Islet of Langerhans (tissue), 1 donor: ENCODE measurements at regions not wholly inside any gene's neighbourhood (a gene's known extent, or its start where the extent isn't known, plus 50 kb on each side); places are given as distances from the start of the nearest gene placed in this dataset.
"Not testable (repeated sequence)": the region's sequence is repeated elsewhere in the genome, so short reads cannot be mapped to it uniquely, and the experiment has no call there.

Experiments
- FAIRE-seq: peaks from one replicate; lab custom pipeline; 2011; peaks lifted over from hg19 to GRCh38; lab: Jason Lieb, UNC

DNA sequence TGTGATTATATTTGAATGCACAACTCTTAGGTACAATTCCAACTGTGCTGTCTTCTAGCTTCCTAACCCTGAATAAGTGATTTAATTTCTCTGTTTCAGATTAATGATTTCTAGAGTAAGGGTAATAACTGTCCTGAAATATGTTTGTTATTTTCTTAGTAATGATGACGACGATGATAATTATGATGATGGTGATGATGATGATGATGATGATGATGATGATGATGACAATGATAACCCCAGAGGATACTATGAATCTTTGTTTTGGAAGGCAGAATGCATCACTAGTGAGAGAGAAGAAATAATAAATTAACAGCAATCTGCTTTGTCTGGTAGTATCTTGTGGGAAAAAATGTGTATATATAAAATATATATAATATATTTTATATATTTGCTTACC is 317.1 kb upstream of the CDH8 start:
- FAIRE-seq, result no peak

DNA sequence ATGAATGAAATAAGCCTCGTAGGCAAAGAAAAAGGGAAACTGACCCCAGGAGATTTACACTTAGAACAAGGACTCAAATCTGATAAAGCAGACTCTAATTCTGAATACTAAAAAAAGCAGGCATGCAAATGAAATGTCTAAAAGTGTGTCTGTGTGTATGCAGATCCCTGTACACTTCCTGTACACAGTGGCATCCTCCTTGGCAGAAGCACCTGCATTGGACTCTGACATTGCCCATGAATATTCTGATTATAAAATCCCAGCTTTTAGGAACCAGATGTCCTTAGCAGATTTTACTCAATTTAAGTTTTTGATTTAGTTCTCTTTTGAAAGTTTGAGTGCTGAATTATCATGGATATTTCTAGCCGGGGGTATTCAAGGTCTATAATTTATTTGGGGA is 306.0 kb upstream of the CDH8 start:
- no peak for FAIRE-seq

DNA sequence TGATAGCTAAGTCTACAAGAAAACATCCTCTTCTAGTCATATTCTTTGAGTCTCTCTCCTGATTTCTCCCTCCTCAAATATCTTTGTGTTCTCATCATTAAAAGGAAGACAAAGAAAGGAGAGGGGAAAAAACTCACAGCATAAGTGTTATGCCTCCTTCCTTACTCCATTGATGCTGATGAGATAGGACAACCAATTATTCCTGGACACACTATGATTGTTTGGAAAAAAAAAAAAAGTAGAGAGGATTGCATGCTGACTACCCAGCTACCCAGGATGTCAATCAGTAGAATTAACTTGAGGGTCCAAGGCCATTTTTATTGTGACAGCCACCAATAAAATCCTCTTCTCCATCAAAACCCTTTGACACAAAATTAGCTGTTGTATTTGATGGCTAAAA is 299.1 kb upstream of the CDH8 start:
- FAIRE-seq, result no peak

DNA sequence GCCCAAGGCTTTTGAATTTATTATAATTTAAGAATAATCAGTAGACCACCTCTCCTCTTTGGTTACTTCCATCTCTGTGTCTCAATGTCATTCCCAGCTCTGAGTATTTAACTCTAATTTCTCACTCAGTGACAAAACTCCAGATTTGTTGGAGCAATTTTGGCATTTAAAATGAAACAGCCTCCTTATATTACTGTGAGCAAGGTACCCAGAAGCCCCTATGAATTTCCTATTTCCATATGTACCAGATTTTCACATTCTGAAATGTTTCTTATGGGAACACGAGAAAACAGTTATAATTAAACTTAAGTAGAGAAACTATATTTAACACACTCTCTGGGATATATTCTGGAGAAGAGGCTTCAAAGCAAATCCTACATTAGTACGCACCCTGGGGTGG is 285.4 kb upstream of the CDH8 start:
- FAIRE-seq, result no peak

DNA sequence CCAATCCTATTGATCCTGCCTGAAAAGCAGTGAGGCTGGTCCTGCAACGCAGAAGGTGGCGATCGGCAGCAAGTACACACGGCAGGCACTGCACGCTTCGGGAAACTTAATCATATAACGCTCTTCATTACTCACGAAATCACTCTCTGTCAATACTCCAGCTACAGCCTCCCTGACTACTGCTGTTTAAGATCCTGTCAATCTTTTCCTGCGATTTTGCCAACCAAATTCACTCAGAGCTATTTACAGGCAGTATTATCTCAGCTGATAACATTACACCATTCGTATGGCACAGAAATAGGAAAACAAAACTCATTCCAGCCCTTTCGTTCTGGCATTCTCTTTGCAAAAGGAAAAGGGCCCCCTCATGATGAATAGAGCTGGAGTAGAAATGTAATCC is 262.4 kb upstream of the CDH8 start:
- FAIRE-seq, result no peak

DNA sequence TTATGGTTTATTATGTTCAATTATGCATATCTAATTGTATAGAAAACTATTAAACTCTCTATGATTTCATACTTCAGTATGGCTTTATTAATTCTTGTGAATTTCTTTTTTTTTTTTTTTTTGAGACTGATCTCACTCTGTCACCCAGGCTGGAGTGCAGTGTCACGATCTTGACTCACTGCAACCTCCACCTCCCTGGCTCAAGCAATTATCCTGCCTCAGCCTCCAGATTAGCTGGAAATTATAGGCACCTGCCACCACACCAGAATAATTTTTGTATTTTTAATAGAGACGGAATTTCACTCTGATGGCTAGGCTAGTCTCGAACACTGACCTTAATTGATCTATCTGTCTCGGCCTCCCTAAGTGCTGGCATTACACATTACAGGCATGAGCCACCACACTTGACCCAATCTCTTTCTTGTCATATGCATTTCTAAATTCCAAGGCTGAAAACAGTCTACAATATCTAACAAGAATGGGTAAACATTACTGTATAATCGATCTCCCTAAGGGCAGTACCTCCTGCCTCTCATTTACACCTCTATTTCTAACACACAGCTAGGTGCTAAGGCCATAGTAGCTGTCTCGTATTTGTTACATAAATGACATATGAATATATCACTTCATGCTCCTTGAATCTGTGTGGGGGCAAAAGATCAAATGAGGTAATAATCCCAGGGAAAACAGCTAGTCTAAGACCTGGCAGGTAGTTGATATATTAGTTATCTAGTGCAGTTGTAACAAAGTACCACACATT is 258.2 kb upstream of the CDH8 start:
- no peak for FAIRE-seq

DNA sequence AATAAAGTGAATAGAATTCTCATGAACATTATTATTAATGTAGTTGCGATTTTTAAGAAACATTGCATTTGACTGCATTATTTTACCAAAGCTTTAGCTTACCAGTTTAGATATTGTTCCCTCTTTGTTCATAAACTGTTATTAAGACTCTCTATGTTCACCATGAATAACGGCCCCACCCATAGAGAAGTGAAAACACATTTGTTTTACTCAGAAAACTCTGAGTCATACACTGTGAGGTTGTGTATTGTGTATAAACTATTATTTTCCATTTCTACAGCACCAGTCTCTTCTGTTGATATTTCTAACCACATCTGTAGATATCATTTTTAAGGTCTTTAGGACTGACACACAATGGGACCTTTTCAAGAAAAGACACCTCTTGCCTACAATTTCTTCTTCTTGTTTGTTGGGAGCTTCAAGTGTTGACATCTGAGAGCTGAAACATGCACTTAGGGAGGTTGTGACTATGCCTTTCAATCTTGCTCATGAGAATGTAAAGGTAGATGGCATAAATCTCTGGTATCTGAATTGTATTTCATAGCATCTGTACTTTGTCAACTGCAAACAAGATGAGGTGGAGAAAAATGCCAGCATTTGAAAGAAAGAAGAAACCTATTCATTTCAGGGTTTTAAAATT is 252.9 kb upstream of the CDH8 start:
- no peak for FAIRE-seq

DNA sequence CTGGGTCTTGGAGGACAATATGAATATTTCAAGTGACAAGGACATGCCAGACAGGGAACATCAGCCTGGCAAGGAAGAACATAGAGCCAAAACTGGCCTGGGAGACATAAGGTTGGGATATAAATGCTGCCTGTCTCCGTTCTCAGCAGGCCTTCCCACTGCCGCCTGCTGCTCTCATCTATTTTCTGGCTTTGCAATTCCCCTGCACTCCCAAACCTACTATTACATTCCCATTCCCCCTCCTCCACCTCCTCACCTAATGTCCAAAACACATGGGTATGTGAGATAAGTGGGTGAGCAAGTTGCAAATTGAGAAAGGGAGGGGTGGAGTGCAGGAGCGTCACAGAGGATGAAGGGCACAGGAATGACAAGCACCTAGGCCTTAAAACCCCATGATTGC is 244.3 kb upstream of the CDH8 start:
- FAIRE-seq, result no peak

DNA sequence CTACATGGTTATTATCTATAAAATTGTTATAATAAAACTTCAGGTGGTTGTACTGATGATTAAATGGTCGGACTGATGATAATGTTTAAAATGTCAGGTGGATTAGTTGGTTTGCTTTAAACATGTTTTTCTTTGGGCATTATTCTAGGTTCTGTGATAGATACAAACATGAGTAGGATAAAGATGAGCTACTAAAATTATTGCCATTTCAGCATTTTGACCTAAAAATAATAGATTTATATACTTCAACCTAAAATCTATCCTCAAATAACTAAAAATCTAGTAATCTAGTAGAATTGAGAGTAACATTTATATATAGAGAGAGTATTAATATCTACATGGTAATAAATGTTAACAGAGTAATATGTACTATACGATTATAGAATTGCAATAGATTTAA is 241.7 kb upstream of the CDH8 start:
- FAIRE-seq, result no peak

DNA sequence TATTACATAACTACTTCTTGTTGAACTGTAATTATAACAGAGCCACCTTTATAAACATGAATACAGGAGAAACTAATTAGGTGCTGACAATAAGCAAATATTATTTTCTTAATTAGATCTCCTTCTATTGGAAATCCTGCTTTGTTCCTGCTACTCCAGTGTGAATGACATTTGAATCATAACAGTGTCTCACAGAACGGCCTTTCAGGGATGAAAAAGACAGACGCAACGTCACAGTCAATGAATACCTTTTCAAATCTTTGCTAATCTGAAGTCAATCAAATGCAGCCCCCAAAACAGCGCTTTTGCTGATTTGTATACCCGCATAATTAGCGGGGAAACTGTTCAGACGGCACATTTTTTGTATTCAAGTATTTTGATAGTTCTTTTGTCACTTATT is 240.4 kb upstream of the CDH8 start:
- no peak for FAIRE-seq

DNA sequence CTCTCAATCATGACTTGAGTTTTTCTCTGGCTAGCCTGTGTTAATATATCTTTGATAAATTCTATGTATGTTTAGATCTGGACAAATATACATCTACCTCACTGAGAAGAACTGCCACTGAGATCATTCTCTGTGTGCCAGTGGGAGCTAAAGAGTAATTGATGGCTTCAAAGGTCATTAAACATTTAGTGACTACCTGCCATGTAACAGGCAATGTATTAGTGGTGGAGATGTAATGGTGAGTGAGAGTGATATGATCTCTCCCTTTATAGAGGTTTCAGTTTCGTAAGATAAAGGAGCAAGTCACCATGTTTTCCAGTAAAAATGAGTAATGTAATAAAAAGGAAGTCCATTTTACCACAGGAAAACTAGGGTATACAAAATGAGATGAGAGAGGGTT is 235.8 kb upstream of the CDH8 start:
- no peak for FAIRE-seq

DNA sequence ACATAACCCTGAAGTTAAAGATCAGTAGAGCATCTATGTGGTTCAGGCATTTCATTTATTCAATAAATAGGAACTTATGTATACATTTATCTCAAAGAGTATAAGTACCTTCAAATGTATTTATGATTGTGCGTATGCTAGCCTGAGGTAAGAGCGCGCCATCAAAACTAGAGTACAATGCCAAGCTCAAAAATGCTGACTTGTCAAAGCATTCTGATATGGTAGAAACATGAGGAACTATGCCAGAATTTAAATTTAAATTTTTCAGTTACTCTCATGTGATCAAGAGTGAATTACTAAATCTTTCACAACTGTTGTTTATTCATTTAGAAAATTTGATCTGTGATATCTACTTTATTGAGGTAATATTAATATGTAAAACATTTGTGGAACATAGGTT is 225.5 kb upstream of the CDH8 start:
- no peak for FAIRE-seq

DNA sequence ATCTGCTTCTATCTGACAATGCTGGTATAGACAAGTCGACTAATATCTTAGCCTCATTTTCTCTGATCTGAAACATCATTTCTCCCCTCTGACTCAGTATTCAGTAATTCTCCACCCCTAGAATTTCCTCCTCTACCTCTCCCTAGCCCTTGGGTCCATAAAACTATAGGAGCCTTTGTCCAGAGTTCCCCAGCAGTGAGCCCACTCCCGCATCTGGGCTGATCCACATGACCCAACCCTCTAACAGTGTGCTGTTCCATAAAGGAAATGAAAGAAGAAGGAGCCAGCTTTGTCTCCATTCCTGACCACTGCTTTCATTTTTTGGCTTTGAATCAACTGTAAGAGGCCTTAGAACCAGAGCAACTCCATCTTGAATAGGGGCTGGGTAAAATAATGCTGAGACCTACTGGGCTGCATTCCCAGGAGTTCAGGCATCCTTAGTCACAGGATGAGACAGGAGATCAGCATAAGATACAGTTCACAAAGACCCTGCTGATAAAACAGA is 222.7 kb upstream of the CDH8 start:
- FAIRE-seq, result not testable (repeated sequence)

DNA sequence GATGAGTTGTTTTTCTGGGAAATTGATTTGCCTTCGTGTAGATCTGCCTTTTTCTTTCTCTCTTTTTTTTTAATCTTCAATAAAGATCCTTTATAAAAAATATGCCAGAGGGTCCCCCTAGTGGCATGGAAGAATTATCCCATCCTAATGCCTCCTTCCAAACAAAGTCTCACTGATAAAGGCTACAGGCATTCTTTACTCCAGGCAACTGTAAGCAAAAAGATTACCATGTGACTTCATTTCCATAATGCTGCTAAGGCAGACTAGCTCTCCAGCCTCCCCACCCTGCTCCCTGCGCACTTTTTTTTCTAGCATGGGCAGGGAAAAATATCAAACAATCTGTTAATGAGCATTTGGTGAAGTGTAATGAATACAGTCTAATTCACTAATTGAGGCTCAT is 220.2 kb upstream of the CDH8 start:
- FAIRE-seq, result no peak

DNA sequence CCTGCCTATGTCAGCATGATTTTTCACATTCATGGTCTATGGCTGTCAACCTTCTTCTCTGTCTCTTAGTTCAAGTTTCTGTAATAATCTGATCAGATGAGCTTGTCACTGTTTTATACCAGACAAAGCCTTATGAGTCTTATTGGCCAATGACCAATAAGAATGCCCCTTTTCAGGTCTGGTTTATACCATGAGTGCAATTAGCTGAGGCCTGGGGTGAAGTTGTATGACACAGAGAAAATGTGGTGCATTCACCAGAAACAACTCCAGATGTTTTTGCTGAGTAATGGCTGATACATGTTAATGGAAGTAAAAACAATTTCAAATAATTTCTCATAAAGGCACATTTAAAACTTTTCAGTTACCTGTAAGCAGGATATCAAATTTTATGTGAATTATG is 218.6 kb upstream of the CDH8 start:
- no peak for FAIRE-seq

DNA sequence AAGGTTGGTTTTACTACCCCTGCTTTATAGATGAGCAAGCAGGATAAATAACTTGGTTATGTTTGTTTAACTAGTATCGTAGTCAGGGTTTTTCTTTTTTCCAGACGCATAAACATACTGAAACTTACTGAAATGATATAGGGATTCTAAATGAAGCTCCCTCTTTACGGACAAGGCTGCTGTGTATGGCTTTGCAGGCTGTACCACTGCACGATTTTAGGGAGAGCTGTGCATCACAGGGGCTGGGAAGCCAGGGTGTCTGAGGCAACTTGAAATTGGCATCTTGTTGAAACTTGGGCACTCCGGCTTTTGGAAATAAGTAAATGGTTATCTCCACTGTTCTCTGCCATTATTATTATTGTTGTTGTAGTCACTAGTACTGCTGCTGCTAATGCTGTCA is 218.1 kb upstream of the CDH8 start:
- FAIRE-seq, result no peak

DNA sequence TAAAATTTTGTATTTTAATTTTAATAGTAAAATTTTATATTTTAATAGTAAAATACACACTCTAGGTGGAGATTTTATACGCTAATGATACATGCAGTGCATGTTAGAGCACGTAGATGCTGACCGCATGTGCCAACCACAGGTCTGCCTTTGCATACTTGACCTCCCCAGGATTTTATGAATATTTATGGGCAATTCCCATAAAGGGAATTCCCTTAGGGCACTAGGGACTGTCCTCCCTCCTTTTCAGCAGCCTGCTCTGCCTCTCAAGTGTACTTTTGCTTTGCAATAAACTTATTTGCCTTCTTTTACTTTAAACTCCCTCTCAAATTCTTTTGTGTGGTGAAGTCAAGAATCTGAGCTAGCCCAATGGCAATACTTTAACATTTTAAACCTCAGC is 217.7 kb upstream of the CDH8 start:
- no peak for FAIRE-seq

DNA sequence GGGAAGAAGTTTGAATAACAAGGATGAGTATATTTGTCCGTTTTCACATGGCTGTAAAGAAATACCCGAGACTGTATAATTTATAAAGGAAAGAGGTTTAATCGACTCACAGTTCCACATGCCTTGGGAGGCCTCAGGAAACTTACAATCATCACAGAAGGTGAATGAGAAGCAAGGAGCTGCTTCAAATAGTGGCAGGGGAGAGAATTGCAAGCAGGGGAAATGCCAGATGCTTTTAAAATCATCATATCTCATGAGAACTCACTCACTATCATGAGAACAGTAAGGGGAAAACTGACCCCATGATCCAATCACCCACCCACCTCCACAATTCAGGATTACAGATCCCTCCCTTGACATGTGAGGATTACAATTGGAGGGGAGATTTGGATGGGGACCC is 212.8 kb upstream of the CDH8 start:
- no peak for FAIRE-seq

DNA sequence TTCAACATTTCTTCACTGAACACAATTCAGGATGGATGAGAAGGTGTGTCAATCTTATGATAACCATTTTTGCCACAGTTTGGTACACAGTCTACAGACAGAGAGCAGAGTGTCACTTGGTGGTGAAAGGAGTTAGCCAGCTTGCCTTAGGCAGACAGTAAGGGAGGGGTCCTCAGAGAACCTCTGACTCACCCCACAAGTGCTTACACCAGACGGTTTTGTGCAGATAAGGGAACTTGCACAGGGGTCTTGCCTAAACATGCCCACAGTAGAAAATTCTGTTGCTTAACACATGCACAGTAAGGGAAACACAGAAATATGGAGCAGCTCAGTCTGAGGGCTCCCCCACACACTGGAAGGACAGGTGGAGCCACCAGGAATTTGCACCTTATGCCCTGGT is 204.5 kb upstream of the CDH8 start:
- no peak for FAIRE-seq

DNA sequence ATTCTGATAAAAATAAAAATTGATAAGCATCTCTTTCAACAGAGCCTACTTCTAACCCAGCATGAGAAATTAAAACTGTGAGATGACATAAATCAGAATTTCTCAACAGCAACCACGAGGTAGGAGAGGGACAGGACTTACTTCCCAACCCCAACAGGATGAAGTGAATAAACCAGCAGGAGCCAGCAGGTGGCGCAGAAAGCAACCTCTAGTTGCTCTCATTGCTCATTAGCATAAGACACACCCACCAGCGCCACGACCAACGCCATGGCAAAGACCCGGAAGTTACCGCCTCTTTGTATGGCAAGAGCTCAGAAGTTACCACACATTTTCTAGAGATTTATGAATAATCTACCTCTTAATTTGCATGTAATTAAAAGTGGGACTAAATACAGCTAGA is 189.4 kb upstream of the CDH8 start:
- no peak for FAIRE-seq

DNA sequence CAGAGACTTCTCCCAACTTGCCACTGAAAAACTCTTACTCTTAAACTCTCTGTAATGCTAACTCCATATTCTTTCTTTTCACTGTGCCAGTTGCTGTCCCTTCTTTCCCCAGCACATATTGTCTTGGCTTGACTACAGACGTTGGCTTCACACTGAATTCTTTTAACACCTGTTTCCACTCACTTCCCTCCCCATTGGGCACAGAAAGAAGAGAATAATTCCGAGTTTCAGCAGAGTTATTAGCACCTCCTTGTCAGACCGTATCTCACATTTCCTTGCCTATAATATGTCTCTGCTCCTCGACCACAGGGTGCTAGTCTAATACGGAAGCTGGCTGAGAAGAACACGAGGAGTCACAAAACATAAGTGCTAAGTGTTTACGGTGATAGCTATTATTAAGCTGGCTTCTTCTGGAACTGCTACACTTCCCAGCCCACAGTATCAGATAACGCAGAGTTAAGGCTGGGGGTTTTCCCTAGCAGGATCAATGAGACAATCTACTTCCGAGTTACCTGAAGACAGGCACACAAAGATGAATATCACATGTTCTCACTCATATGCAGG is 188.5 kb upstream of the CDH8 start:
- no peak for FAIRE-seq

DNA sequence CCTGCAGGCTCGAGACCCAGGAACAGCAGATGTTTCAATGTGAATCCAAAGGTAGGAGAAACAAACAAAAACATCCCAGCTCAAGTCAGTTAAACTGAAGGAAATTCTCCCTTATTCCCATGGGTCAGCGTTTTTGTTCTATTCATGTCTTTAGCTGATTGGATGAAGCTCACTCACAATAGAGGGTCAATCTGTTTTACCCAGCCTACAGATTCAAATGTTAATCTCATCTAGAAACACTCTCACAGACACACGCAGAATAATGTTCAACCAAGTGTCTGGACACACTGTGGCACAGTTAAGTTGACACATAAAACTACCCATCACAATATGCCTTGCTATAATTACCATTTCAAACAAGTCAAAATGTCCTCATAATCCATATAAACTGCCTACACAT is 180.6 kb upstream of the CDH8 start:
- no peak for FAIRE-seq

DNA sequence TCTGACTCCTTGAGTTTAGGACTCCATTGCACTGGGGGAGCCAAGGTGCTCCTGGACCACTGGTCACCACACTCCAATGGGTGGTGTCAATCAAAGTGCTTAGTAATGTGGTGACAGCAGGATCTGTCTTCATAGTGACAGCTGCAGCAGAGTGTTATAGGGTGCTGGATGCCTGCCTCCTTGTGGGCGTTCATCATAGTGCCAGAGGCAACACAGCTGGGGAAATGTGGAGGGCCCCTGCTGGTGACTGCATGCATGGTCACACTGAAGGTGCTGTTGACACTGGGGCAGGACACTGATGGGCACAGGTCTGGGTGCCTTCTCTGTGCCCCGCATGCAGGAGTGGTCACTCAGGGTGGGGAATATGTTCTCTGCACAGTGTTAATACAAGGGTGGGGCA is 177.5 kb upstream of the CDH8 start:
- no peak for FAIRE-seq

DNA sequence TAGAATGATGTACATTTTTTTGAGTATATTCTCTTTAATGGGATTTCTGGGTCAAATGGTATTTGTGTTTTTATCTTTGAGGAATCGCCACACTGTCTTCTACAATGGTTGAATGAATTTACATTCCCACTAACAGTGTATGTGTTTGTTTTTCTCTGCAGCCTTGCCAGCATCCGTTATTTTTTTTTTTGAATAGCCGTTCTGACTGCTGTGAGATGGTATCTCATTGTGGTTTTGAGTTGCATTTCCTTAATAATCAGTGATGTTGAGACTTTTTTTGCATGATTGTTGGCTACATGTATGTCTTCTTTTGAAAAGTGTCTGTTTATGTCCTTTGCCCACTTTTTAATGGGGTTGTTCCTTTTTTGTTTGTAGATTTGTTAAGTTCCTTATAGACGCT is 172.7 kb upstream of the CDH8 start:
- no peak for FAIRE-seq
